Cardiac muscle cell (in vitro differentiated cells and primary cell): ENCODE measurements at regions not wholly inside any gene's neighbourhood (a gene's known extent, or its start where the extent isn't known, plus 50 kb on each side); places are given as distances from the start of the nearest gene placed in this dataset.

Experiments used
- DNase-seq, 2 donors: peaks; one replicate each; pipeline versions ENCODE4 v3.0.0 to v3.0.0-alpha.2; 2010 to 2017; ENCODE audit warnings: low read depth in 1 of 2, low spot score in 1 of 2
- H3K27ac ChIP-seq: fragments of 200-600 bp; sonication (generic); 2 replicates; pipeline ENCODE4 v1.5.1; 2016
- H3K27me3 ChIP-seq: fragments of 200-600 bp; sonication (generic); 2 replicates; pipeline ENCODE4 v1.6.0; 2016; ENCODE audit warnings: control low read depth
- H3K36me3 ChIP-seq: fragments of 200-600 bp; sonication (generic); 2 replicates; pipeline ENCODE4 v1.5.1; 2016; ENCODE audit warnings: control low read depth
- H3K4me1 ChIP-seq: fragments of 200-600 bp; sonication (generic); 2 replicates; pipeline ENCODE4 v1.8.1; 2017; ENCODE audit warnings: low read depth, mild to moderate bottlenecking, mixed run types
- H3K4me3 ChIP-seq: fragments of 200-600 bp; sonication (generic); 2 replicates; pipeline ENCODE4 v1.5.1; 2016; ENCODE audit warnings: mild to moderate bottlenecking
- H3K9me3 ChIP-seq: fragments of 200-600 bp; sonication (generic); 2 replicates; pipeline ENCODE4 v1.5.1; 2017; ENCODE audit warnings: low read depth, mild to moderate bottlenecking, control low read depth
- CTCF ChIP-seq: IDR thresholded peaks from 2 replicates; pipeline ENCODE4 v1.5.1; 2012; ENCODE audit warnings: low read depth, mild to moderate bottlenecking, low read length

- Histone ChIP-seq H3K4me3 (no peak overlapping the region), H3K36me3 (no peaks in the 10 kb centered on the region), H3K27me3 (no peaks in the 10 kb centered on the region), H3K9me3 (no peaks in the 10 kb centered on the region), H3K27ac (no peak overlapping the region), H3K4me1 (no peaks in the 10 kb centered on the region)
- TF ChIP-seq CTCF = no peak
- DNase-seq = no peak
Measured at GRCh38 chr9:74125941-74126340, 371.2 kb upstream of the RORB start.

GRCh38 chr9:74132986-74133385, 364.1 kb upstream of the RORB start:
- Histone ChIP-seq H3K27me3 (no peaks in the 10 kb centered on the region), H3K27ac (no peak overlapping the region), H3K36me3 (no peaks in the 10 kb centered on the region), H3K9me3 (no peaks in the 10 kb centered on the region), H3K4me1 (no peaks in the 10 kb centered on the region), H3K4me3 (no peak overlapping the region)
- peak in 1 of 2 donors; percentile 7 for DNase-seq
- no peak for TF ChIP-seq CTCF

- H3K4me3 ChIP-seq = no peak overlapping the region
- H3K9me3 ChIP-seq = no peaks in the 10 kb centered on the region
- H3K27me3 ChIP-seq = no peaks in the 10 kb centered on the region
- no peak for DNase-seq
- no peak overlapping the region for H3K27ac ChIP-seq
- H3K4me1 ChIP-seq = no peaks in the 10 kb centered on the region
- no peak for TF ChIP-seq CTCF
- no peaks in the 10 kb centered on the region for H3K36me3 ChIP-seq
Measured at GRCh38 chr9:74133921-74134320, 363.2 kb upstream of the RORB start.

GRCh38 chr9:74138182-74138581, 359.0 kb upstream of the RORB start:
- no peak for TF ChIP-seq CTCF
- no peak overlapping the region for H3K4me3 ChIP-seq
- H3K9me3 ChIP-seq = no peaks in the 10 kb centered on the region
- no peaks in the 10 kb centered on the region for H3K36me3 ChIP-seq
- no peak overlapping the region for H3K27ac ChIP-seq
- H3K4me1 ChIP-seq = no peaks in the 10 kb centered on the region
- DNase-seq = no peak
- no peaks in the 10 kb centered on the region for H3K27me3 ChIP-seq

GRCh38 chr9:74140141-74140540, 357.0 kb upstream of the RORB start:
- no peak for DNase-seq
- no peaks in the 10 kb centered on the region for H3K9me3 ChIP-seq

More at GRCh38 chr9:74140141-74140540, 357.0 kb upstream of the RORB start:
- H3K27me3 ChIP-seq = no peaks in the 10 kb centered on the region
- H3K4me3 ChIP-seq = no peak overlapping the region
- H3K36me3 ChIP-seq = no peaks in the 10 kb centered on the region
- H3K4me1 ChIP-seq = no peaks in the 10 kb centered on the region
- TF ChIP-seq CTCF = no peak
- H3K27ac ChIP-seq = no peak overlapping the region
